ENCODE measurements at regions not wholly inside any gene's neighbourhood (a gene's known extent, or its start where the extent isn't known, plus 50 kb on each side); places are given as distances from the start of the nearest gene placed in this dataset.

- Mint-ChIP-seq H3K27me3 (ENCODE audit: unreplicated experiment) (no peaks in the 10 kb centered on the region), H3K4me3 (ENCODE audit: unreplicated experiment) (no peak overlapping the region), H3K36me3 (ENCODE audit: unreplicated experiment) (no peaks in the 10 kb centered on the region), H3K4me1 (ENCODE audit: low read depth, unreplicated experiment) (no peaks in the 10 kb centered on the region), H3K9me3 (ENCODE audit: unreplicated experiment) (no peaks in the 10 kb centered on the region), H3K27ac (ENCODE audit: unreplicated experiment) (no peak overlapping the region)
- TF ChIP-seq CTCF (IDR thresholded peaks at IDR 0.05; ENCODE audit: partially characterized antibody, unreplicated experiment), result no peak
- no peak for DNase-seq
These were observed 144.8 kb upstream of the GALNTL6 start for GRCh38 chr4:171668403-171668802.

GRCh38 chr4:171667906-171668305 lies 145.3 kb upstream of the GALNTL6 start:
- H3K27ac Mint-ChIP-seq (ENCODE audit: unreplicated experiment), result no peak overlapping the region
- H3K4me3 Mint-ChIP-seq (ENCODE audit: unreplicated experiment), result no peak overlapping the region
- no peak for TF ChIP-seq CTCF (IDR thresholded peaks at IDR 0.05; ENCODE audit: partially characterized antibody, unreplicated experiment)
- no peaks in the 10 kb centered on the region for H3K4me1 Mint-ChIP-seq (ENCODE audit: low read depth, unreplicated experiment)
- DNase-seq, result no peak
- no peaks in the 10 kb centered on the region for H3K27me3 Mint-ChIP-seq (ENCODE audit: unreplicated experiment)
- no peaks in the 10 kb centered on the region for H3K9me3 Mint-ChIP-seq (ENCODE audit: unreplicated experiment)
- no peaks in the 10 kb centered on the region for H3K36me3 Mint-ChIP-seq (ENCODE audit: unreplicated experiment)

GRCh38 chr4:171651071-171651470 lies 162.1 kb upstream of the GALNTL6 start:
- Mint-ChIP-seq H3K27ac (ENCODE audit: unreplicated experiment) (no peak overlapping the region), H3K4me1 (ENCODE audit: low read depth, unreplicated experiment) (no peaks in the 10 kb centered on the region), H3K9me3 (ENCODE audit: unreplicated experiment) (peaks cover 1% of the 10 kb centered on the region), H3K27me3 (ENCODE audit: unreplicated experiment) (no peaks in the 10 kb centered on the region), H3K4me3 (ENCODE audit: unreplicated experiment) (no peak overlapping the region), H3K36me3 (ENCODE audit: unreplicated experiment) (no peaks in the 10 kb centered on the region)
- TF ChIP-seq CTCF (IDR thresholded peaks at IDR 0.05; ENCODE audit: partially characterized antibody, unreplicated experiment), result no peak
- no peak for DNase-seq

- peak; percentile 38 for TF ChIP-seq CTCF (IDR thresholded peaks at IDR 0.05; ENCODE audit: partially characterized antibody, unreplicated experiment)
- H3K4me3 Mint-ChIP-seq (ENCODE audit: unreplicated experiment), result no peak overlapping the region
- no peaks in the 10 kb centered on the region for H3K27me3 Mint-ChIP-seq (ENCODE audit: unreplicated experiment)
- no peaks in the 10 kb centered on the region for H3K36me3 Mint-ChIP-seq (ENCODE audit: unreplicated experiment)
- DNase-seq, result peak; percentile 50
- no peak overlapping the region for H3K27ac Mint-ChIP-seq (ENCODE audit: unreplicated experiment)
- no peaks in the 10 kb centered on the region for H3K4me1 Mint-ChIP-seq (ENCODE audit: low read depth, unreplicated experiment)
- peaks cover 1% of the 10 kb centered on the region for H3K9me3 Mint-ChIP-seq (ENCODE audit: unreplicated experiment)
These were observed 162.7 kb upstream of the GALNTL6 start for GRCh38 chr4:171650543-171650942.

GRCh38 chr4:171648926-171649325 lies 164.3 kb upstream of the GALNTL6 start:
- no peaks in the 10 kb centered on the region for H3K36me3 Mint-ChIP-seq (ENCODE audit: unreplicated experiment)
- no peak overlapping the region for H3K27ac Mint-ChIP-seq (ENCODE audit: unreplicated experiment)
- no peaks in the 10 kb centered on the region for H3K27me3 Mint-ChIP-seq (ENCODE audit: unreplicated experiment)
- no peak for TF ChIP-seq CTCF (IDR thresholded peaks at IDR 0.05; ENCODE audit: partially characterized antibody, unreplicated experiment)
- no peak for DNase-seq
- H3K4me1 Mint-ChIP-seq (ENCODE audit: low read depth, unreplicated experiment), result no peaks in the 10 kb centered on the region
- H3K9me3 Mint-ChIP-seq (ENCODE audit: unreplicated experiment), result peaks cover 1% of the 10 kb centered on the region
- H3K4me3 Mint-ChIP-seq (ENCODE audit: unreplicated experiment), result no peak overlapping the region
